Breast epithelium (tissue), 3 donors: ENCODE measurements at regions not wholly inside any gene's neighbourhood (a gene's known extent, or its start where the extent isn't known, plus 50 kb on each side); places are given as distances from the start of the nearest gene placed in this dataset.

Experiments used
- CTCF ChIP-seq, 3 donors: fragments of 450-650 bp; IDR thresholded peaks; one replicate each; pipeline ENCODE4 v1.5.1; 2016 to 2017; ENCODE audit warnings: antibody characterized with exemption in 3 of 3, mild to moderate bottlenecking in 3 of 3, moderate library complexity in 3 of 3
- POLR2A ChIP-seq: fragments of 450-650 bp; IDR thresholded peaks from one replicate; pipeline ENCODE4 v1.6.1; 2016; ENCODE audit warnings: antibody characterized with exemption, mild to moderate bottlenecking, moderate library complexity
- POLR2AphosphoS5 ChIP-seq, 3 donors: sonication (generic); formaldehyde crosslinking; IDR thresholded peaks; one replicate each; pipeline ENCODE4 v1.6.1; 2017; ENCODE audit warnings: antibody characterized with exemption in 3 of 3

- TF ChIP-seq CTCF (IDR thresholded peaks at IDR 0.05) (no peak), POLR2A (no peak), POLR2AphosphoS5 (IDR thresholded peaks at IDR 0.05) (no peak)
These were observed 264.1 kb downstream of the TMEM114 start for GRCh38 chr16:8326232-8326631.
